ENCODE measurements at regions not wholly inside any gene's neighbourhood (a gene's known extent, or its start where the extent isn't known, plus 50 kb on each side); places are given as distances from the start of the nearest gene placed in this dataset.

GRCh38 chr13:33629605-33630360 is 188.2 kb upstream of the RFC3 start:
- no peaks in the 10 kb centered on the region for H3K36me3 ChIP-seq
- H3K27me3 ChIP-seq = no peaks in the 10 kb centered on the region
- H3K27ac ChIP-seq = no peak overlapping the region
- no peak overlapping the region for H3K4me3 ChIP-seq
- no peak for DNase-seq
- peaks cover 6% of the 10 kb centered on the region for H3K4me1 ChIP-seq
- no peaks in the 10 kb centered on the region for H3K9me3 ChIP-seq (replicated peaks)

GRCh38 chr13:33633701-33634545 is 184.0 kb upstream of the RFC3 start:
- no peak for DNase-seq
- Histone ChIP-seq H3K27me3 (no peaks in the 10 kb centered on the region), H3K36me3 (no peaks in the 10 kb centered on the region), H3K4me1 (peaks cover 6% of the 10 kb centered on the region), H3K4me3 (no peak overlapping the region), H3K27ac (no peak overlapping the region), H3K9me3 (replicated peaks) (no peaks in the 10 kb centered on the region; the same call in 1 of the 2 replicates)

- Histone ChIP-seq H3K27ac (no peak overlapping the region), H3K4me3 (no peak overlapping the region), H3K4me1 (peaks cover 6% of the 10 kb centered on the region), H3K9me3 (replicated peaks) (no peaks in the 10 kb centered on the region; the same call in 1 of the 2 replicates), H3K27me3 (no peaks in the 10 kb centered on the region), H3K36me3 (no peaks in the 10 kb centered on the region)
- DNase-seq = no peak
Observed at GRCh38 chr13:33634546-33634982, 183.4 kb upstream of the RFC3 start.

GRCh38 chr13:33636243-33636642 is 181.7 kb upstream of the RFC3 start:
- Histone ChIP-seq H3K4me1 (peaks cover 6% of the 10 kb centered on the region), H3K4me3 (no peak overlapping the region), H3K9me3 (replicated peaks) (no peaks in the 10 kb centered on the region; the same call in 1 of the 2 replicates), H3K27me3 (no peaks in the 10 kb centered on the region), H3K27ac (no peak overlapping the region), H3K36me3 (no peaks in the 10 kb centered on the region)
- peak in 1 of 2 experiments; percentile 16 for DNase-seq

- H3K4me3 ChIP-seq = no peak overlapping the region
- H3K36me3 ChIP-seq = no peaks in the 10 kb centered on the region
- no peaks in the 10 kb centered on the region for H3K27me3 ChIP-seq
- H3K27ac ChIP-seq = no peak overlapping the region
- H3K4me1 ChIP-seq = peaks cover 6% of the 10 kb centered on the region
- no peak for DNase-seq
- no peaks in the 10 kb centered on the region; the same call in 1 of the 2 replicates for H3K9me3 ChIP-seq (replicated peaks)
Observed at GRCh38 chr13:33636955-33637670, 180.8 kb upstream of the RFC3 start.

GRCh38 chr13:33637978-33638743 is 179.8 kb upstream of the RFC3 start:
- Histone ChIP-seq H3K27ac (no peak overlapping the region), H3K36me3 (no peaks in the 10 kb centered on the region), H3K4me3 (no peak overlapping the region), H3K9me3 (replicated peaks) (no peaks in the 10 kb centered on the region; the same call in 1 of the 2 replicates), H3K27me3 (no peaks in the 10 kb centered on the region), H3K4me1 (peaks cover 6% of the 10 kb centered on the region)
- no peak for DNase-seq

GRCh38 chr13:33639158-33639557 is 178.8 kb upstream of the RFC3 start:
- Histone ChIP-seq H3K27me3 (no peaks in the 10 kb centered on the region), H3K9me3 (replicated peaks) (no peaks in the 10 kb centered on the region; the same call in 1 of the 2 replicates), H3K4me1 (peaks cover 3% of the 10 kb centered on the region), H3K4me3 (no peak overlapping the region), H3K27ac (no peak overlapping the region), H3K36me3 (no peaks in the 10 kb centered on the region)
- DNase-seq = no peak

GRCh38 chr13:33639626-33640080 is 178.3 kb upstream of the RFC3 start:
- no peak for DNase-seq
- Histone ChIP-seq H3K4me3 (no peak overlapping the region), H3K27me3 (no peaks in the 10 kb centered on the region), H3K4me1 (peaks cover 3% of the 10 kb centered on the region), H3K27ac (no peak overlapping the region), H3K36me3 (no peaks in the 10 kb centered on the region), H3K9me3 (replicated peaks) (no peaks in the 10 kb centered on the region; the same call in 1 of the 2 replicates)

- Histone ChIP-seq H3K4me3 (no peak overlapping the region), H3K27me3 (no peaks in the 10 kb centered on the region), H3K36me3 (no peaks in the 10 kb centered on the region), H3K27ac (no peak overlapping the region), H3K9me3 (replicated peaks) (no peaks in the 10 kb centered on the region; the same call in 1 of the 2 replicates), H3K4me1 (peaks cover 4% of the 10 kb centered on the region)
- DNase-seq = no peak
Observed at GRCh38 chr13:33640832-33641231, 177.1 kb upstream of the RFC3 start.

GRCh38 chr13:33642374-33643065 is 175.4 kb upstream of the RFC3 start:
- Histone ChIP-seq H3K27me3 (no peaks in the 10 kb centered on the region; the same call in 1 of the 2 replicates), H3K4me1 (peaks cover 2% of the 10 kb centered on the region; the same call in 1 of the 2 replicates), H3K27ac (no peak overlapping the region), H3K9me3 (replicated peaks) (no peaks in the 10 kb centered on the region; the same call in 1 of the 2 replicates), H3K4me3 (no peak overlapping the region), H3K36me3 (no peaks in the 10 kb centered on the region)
- no peak for DNase-seq

- Histone ChIP-seq H3K27me3 (no peaks in the 10 kb centered on the region; the same call in 1 of the 2 replicates), H3K9me3 (replicated peaks) (no peaks in the 10 kb centered on the region), H3K36me3 (no peaks in the 10 kb centered on the region), H3K27ac (no peak overlapping the region), H3K4me3 (no peak overlapping the region), H3K4me1 (peaks cover 2% of the 10 kb centered on the region; the same call in 1 of the 2 replicates)
- no peak for DNase-seq
Observed at GRCh38 chr13:33644581-33645543, 173.1 kb upstream of the RFC3 start.
